Skin epidermis (tissue), 12 donors: ENCODE measurements at regions not wholly inside any gene's neighbourhood (a gene's known extent, or its start where the extent isn't known, plus 50 kb on each side); places are given as distances from the start of the nearest gene placed in this dataset.

Experiments used
- H3K27ac ChIP-seq, 21 experiments: fragments of 200-600 bp; sonication (generic) in 11 of 21; one replicate each; pipeline ENCODE4 v1.5.0; 2020; ENCODE audit warnings: mild to moderate bottlenecking in 3 of 21, inconsistent platforms in 2 of 21, moderate library complexity in 2 of 21
- H3K4me3 ChIP-seq, 7 experiments: fragments of 200-600 bp; sonication (generic) in 2 of 7; one replicate each; pipeline ENCODE4 v1.5.0; 2020; ENCODE audit warnings: inconsistent platforms in 2 of 7, mild to moderate bottlenecking in 2 of 7, moderate library complexity in 1 of 7

DNA sequence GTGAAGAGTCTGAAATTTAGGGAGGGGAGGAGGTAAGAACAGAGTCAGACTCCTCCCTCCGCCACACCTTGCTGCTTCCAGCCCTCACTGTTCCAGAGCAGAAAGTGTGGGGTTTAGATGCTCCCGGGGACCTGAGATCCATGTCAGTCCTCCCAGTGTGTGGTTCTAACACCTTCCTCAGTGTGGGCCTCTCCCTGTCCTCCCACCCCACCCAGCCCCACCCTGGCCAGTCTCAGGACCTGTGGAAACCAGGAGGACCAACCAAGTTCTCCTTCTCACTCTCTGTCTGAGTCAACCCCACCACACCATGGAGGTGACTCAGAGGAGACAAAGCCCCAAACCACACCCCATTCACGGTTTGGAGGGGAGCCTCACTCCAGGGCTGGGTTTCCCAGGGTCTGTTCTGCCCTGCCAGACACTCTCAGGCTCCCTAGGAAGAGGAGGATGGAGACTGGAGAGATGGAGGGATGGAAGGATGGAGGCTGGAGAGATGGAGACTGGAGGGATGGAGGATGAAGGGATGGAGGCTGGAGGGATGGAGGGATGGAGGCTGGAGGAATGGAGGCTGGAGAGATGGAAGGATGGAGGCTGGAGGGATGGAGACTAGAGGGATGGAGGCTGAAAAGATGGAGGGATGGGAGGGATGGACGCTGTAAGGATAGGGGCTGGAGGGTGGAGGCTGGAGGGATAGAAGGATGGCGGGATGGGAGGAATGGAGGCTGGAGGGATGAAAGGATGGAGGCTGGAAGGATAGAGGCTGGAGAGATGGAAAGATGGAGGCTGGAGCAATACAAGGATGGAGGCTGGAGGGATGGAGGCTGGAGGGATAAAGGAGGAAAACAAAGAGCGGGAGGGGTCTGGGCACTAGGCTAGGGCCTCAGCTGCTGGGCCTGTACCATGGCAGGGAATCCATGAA lies 100.9 kb upstream of the RUNX3 start:
- Histone ChIP-seq H3K4me3 (no peak overlapping the region), H3K27ac (peak overlapping the region in 6 of 21 experiments; percentile 16 to 76 (median 34))

DNA sequence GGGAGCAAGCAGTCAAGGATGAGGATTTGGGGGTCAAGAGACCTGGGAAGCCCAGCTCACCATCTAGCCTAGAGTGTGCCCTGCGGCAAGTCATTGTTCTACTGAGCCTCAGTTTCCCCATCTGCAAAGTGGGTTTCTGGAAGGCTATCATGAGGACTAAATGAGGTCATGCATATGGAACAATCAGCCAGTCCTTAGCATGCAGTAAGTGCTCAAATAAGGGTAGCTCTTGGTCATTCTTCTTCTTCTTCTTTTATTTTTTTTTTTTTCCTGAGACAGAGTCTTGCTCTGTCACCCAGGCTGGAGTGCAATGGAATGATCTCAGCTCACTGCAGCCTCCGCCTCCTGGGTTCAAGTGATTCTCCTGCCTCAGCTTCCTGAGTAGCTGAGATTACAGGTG lies 99.9 kb upstream of the RUNX3 start:
- Histone ChIP-seq H3K27ac (peak overlapping the region in 4 of 21 experiments; percentile 3 to 76 (median 44)), H3K4me3 (no peak overlapping the region)

DNA sequence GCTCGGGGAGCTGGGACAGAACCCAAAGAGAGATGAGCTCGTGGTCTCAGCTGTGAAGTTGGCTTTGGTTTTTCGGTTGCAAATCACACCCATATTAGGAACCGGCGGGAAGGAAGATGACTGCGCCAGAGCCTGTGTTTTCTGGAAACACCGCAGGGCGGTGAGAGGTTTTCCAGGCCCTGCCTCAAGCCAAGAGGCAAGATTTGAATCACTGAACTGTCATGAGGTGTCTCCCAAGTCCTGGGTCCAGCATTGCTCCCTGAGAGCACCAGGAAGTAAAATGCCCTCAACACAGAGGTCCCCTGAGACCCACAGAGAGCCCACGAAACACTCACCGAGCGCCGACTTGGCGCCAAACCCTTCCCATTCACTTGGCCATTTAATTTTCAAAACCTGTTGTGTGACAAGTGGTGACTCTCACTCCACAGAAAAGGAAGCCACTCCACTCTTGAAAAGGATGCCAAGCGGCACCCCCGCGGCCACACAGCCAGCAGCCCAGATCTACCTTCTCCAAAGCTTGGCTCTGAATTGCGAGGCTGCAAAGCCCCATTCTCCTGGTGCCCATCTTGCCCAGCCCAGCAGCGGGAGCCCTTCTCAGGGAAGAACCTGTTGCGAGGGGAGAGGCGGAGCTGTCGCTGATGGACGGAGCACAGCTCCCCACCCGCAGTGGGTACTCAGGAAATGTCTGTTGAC lies 99.0 kb upstream of the RUNX3 start:
- Histone ChIP-seq H3K27ac (peak overlapping the region in 6 of 21 experiments; percentile 22 to 76 (median 45)), H3K4me3 (no peak overlapping the region)

DNA sequence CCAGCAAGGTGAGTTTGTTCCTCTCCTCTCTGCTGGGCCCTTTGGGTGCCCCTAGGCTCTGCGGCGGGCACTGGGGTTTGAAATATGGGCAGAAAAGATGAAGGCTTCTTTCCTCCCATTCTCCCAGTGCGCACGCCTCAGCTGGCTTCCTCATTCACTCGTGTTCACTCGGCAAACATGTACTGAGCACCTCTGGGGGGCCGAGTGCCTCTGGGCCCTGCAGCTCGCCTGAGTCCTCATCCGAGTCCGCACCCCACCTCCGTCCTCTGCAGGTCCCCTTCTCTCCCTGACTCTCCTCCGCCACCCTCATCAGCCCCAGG lies 98.5 kb upstream of the RUNX3 start:
- H3K27ac ChIP-seq, result peak overlapping the region in 6 of 21 experiments; percentile 5 to 76 (median 43)
- no peak overlapping the region for H3K4me3 ChIP-seq

DNA sequence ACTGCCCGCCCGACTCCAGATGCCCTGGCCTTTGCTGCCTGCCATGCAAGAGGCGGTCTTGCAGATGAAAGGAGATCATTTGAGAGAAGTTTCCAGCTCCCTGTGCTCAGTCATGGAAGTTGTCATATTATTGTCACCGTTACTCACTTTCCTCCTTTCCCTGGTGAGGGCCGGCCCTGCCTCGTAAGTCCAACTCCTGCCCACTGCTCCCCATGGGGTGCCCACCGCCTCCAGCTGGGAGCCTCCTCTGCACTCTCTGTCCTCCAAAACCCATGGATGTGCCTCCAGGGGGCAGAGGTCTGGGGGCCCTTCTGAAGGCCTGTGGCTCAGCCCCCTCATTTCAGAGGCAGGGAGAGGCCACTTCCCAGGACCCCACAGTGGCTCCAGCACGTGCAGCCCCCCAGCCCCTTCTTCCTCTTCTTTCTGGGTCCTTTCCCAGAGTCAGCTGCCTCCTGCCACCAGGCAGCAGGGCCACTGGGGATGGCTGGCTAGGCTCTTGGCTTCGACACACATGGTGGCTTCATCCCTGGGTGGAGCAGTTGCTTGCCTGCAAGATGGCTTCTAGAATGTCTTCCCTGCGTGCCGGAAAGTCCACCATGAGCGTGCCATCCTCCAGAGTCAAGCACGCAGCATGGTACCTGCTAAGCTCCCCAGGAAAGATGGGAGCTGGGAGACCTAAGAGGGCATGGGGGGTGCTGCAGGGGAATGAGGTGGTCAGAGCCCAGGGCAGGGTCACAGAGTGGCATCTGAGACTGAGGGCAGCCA lies 97.9 kb upstream of the RUNX3 start:
- H3K27ac ChIP-seq, result peak overlapping the region in 6 of 21 experiments; percentile 5 to 76 (median 28)
- H3K4me3 ChIP-seq, result no peak overlapping the region

DNA sequence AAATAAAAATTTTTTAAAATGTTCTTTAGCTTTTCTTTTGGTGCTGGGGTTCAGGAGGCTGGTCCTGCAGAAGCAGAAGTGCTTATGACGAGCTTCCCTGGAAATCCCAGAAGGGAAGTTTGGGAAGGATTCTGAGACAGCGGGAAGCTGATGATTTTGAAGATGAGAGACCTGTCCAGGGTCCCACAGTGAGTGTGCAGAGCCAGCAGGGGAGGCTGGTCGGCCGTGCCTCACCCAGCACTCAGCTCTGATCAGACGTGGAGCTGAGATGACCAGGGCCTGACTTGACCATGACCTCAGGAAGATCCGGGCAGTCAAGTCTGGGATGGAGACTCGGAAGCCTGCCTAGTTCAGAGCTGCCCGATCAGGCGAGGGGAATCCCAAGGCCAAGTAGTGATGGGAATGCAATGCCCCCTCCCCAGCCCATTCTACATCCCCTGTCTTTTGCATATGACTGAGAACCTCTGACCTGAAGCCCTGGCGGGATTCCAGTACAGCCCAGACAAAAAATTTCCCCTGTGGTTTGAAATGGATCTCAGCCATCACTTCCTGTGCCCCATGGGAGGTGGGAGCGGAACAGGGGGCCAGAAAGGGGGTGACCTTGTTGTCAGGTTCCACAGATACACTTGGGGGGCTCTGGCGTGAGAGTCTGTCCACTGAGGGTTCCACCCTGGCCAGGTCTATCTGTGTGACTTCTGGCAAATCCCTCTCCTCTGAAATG lies 96.8 kb upstream of the RUNX3 start:
- Histone ChIP-seq H3K27ac (no peak overlapping the region), H3K4me3 (no peak overlapping the region)

DNA sequence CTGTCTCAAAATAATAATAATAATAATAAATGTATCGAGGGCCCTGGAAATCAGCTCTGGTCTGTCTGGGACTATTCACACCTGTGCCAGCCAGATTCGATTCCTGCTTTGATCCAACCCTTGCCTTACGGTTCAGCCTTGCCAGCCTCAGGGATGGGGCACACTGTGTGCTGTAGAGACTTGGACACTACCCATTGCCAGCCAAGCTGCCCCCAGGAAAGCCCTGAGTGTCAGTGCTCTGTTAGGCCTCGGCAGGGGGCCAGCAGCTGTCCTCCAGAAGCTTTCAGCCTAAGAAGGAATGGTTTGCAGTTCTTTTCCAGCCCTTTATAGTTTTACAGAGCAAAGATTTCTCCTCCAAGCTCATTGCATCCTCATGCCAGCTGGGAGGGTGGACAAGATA lies 96.2 kb upstream of the RUNX3 start:
- Histone ChIP-seq H3K27ac (no peak overlapping the region), H3K4me3 (no peak overlapping the region)

DNA sequence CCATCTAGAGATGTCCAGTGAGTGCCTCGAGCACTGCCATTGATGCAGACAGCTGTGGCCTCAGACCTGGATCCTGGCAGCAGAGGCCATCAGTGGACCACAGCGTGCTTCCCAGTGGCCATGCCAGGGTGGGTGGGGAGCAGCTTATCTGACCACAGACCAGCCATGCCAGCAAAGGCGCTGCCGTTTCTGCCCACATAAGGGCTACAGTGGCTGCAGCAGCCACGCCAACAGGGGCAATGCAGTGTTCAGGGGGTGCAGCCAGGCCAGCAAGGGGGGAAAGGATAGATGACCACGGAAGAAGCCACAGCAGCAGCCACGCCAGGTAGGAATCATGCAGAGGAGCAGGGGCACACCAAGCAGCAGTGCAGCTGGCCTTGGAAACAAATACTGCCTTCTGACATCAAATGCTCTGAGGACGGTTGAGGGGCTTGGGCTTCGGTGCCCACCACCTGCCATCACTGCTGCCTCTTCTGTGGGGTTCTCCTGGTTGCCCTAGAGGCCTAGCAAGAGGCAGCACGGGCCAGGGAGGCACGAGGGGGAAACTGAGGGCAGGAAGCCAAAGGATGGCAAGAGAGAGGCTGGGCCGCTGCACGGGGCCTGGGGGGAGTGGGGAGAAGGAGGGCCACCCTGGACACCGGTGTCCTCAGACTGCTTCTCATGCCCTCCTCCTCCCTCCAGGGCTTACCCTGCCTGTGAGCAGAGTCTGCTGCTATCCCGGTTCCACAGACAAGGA lies 94.7 kb upstream of the RUNX3 start:
- Histone ChIP-seq H3K4me3 (no peak overlapping the region), H3K27ac (peak overlapping the region in 2 of 21 experiments; percentile 23 to 82)

DNA sequence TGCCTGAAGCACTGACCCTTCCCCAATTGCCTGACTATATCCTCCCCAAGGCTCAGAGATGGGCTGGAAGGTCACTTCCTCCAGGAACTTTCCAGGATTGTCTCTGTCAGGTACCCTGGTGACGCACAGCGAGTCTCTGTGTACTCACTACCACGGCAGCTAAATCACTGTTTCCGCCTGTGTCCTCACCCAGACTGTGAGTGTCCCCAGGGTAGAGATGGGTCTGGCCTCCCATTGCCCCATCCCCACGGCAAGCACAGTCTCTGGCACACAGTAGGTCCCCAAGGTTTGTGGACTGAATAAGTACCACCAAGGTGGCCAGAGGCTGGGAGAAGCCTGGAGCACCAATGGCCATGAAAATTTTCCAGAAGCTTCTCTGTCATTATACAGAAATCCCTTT lies 93.8 kb upstream of the RUNX3 start:
- peak overlapping the region in 6 of 21 experiments; percentile 3 to 91 (median 84) for H3K27ac ChIP-seq

DNA sequence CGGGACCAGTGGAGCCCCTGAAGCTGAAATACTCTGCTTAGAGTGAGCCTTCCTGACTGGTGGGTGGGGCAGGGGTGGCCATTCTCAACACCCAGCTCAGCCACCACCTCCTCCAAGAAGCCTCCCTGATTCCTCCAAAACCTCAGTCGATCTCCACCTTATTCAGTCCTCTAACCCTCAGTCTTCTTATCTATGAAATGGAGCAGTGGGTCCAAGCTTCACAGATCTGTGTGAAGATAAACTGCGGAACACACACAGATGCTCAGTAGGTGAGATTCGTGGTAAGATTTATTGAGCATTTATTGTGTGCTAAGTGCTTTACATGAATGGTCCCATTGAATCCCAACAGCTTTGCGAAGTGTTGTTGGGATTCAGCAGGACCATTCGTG lies 93.1 kb upstream of the RUNX3 start:
- peak overlapping the region in 16 of 21 experiments; percentile 17 to 91 (median 70) for H3K27ac ChIP-seq
- no peak overlapping the region for H3K4me3 ChIP-seq

More for the DNA sequence above, 93.8 kb upstream of the RUNX3 start:
- H3K4me3 ChIP-seq, result no peak overlapping the region

DNA sequence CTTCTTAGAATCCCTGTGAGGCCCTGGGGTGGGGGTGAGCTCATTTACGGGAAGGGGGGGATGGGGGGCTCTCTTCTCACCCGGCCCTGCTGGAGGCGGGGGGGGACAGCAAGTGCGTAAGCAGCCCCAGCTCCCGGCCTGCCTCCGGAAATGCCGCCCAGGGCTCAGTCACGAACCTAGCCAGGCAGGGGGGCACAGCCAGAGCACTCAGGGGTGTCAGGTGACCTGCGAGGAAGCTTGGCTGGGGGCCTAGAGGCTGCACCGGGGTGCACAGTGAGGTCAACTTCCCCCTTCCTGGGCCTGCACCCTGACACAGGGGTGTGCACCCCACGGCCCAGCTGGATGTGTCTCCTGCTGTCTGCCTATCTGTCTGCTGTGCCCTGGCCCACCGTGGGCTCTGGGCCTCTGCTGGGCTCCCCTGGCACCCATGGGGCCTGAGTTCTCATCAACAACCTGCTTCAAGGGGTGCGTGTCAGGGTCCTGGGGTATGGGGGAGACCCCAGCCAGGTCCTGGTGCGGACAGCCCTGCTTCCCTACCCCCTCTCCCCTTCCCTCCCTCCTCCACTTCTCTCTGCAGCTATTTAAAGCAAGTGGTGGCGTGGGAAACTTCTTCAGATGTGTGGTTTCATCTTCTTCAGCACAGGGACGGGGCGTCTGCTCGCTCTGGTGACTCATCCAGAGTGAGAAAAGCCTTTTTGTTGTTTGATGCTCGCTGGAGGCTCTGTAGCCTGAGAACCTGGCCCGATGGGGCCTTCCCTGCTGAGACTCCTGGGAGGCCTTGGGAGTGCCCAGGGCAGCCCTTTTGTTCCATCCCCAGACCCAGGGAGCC lies 92.5 kb upstream of the RUNX3 start:
- peak overlapping the region in 20 of 21 experiments; percentile 5 to 91 (median 60) for H3K27ac ChIP-seq
- no peak overlapping the region for H3K4me3 ChIP-seq

DNA sequence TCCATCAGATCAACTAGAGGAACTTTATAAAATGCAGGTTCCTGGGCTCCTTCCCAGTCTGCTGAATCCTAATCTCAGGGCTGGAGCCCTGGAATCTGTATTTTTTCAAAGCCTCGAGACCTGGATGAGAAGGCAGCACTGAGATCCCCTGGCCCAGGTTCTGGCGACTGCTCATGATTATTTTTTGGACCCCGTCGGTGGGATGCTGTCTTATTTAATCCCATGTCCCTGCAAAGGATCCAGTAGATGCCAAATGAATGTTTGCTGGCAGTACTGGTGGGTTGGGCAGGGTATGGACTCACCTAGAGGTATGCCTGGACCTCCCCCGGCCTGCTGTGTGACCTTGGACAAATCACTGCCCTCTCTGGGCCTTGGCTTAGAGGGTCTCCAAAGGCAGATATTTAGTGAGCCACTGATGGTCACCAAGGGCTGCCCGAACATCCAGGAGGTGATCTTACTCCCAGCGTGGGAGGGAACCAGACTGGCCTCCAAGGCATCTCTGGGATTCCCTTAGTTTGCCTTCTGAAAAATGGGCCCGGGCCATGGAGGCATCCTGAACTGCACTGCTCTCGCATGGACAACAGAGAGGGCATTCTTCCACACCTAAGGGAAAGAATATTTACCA lies 91.6 kb upstream of the RUNX3 start:
- Histone ChIP-seq H3K27ac (peak overlapping the region in 18 of 21 experiments; percentile 5 to 91 (median 65)), H3K4me3 (no peak overlapping the region)

DNA sequence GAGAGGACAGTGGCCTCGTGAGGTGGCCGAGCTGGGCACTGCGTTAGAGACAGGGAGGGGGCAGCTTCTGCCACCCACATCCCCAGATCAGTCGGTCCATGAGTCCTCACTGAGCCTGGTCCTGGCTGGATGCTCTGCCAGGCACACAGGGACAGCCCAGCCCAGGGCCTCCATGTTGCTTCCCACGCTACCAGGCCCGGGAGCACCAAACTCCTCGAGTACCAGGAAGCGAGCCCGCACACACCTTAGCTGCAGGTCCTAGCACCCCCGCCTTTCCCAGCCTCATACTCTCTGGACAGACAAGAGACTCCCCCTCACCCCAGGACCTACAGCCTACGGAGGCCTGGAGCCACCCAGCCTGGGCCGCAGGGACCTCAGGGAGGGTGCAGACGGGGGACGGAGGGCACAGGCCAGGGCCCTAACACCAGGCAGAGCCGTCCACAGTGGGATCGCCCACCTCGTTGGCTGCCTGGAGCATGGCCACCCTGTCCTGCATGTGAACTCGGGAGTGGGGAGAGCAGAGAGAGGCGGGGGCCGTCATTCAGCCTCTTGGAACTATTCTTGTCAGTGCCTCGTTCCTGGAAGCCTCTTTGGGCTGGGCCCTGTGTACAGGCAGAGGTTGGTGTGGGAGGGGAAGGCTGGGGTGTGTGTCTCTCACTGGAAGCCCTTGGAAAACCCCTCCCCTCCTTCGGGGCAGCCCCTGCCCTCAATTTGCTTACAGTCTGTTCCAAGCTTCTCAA lies 90.9 kb upstream of the RUNX3 start:
- no peak overlapping the region for H3K4me3 ChIP-seq
- peak overlapping the region in 11 of 21 experiments; percentile 4 to 91 (median 52) for H3K27ac ChIP-seq

DNA sequence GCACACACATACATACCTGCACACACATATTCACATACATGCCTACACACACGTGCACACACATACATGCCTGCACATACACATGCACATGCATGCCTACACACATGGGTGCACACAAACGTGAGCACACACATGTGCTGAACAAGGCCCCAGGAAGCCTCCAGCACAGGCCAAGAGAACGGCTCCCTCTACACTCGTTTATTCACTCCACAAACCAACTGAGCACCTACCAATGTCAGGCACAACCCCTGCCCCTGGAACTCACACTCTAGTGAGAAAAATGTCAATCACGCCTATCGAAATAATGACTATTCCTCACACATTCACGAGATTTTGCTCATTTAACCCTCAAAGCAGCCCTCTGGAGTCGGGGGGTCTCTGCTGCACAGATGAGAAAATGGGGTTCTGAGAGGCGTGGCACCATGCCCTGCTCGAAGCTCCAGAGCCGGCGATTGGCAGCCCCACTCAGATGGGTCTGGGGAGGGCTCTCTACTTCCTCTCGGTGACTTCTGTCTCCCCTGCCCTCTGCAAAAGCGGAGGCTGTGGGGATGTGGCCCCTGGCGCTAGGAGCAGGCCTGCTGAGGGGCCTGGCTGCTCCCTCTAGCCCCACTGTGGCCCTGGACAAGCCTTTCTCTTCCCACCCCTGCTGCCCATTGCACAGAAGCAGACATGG lies 90.2 kb upstream of the RUNX3 start:
- Histone ChIP-seq H3K4me3 (no peak overlapping the region), H3K27ac (peak overlapping the region in 3 of 21 experiments; percentile 4 to 91 (median 40))

DNA sequence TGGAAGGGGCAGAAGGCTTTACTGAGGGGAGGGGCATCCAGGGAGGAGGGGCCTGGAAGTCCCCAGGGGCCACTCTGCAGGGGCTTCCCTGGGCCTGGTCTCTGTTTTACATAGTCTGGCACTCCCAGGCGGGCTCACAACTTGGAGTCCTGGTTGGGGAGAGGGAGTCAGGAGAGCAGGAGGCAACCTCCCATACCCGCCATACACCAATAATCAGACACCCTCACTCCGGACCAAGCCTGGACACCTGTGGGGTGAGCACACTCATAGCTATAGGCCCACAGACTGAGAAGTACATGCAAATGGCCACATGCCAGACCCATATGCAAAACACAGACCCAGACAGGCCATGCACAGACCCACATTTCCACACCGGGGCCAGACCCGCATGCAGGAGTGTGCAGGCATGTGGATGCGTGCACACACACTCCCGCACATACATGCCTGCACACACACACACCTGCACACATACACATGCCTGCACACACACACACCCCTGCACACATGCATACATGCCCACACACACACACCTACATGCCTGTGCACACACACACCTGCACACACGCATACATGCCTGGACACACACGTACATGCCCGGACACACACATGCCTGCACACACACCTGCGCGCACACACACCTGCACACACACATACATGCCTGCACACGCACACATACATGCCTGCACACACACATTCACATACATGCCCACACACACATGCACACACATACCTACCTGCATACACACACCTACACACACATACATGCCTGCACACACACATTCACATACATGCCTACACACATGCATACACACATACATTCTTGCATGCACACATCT lies 89.5 kb upstream of the RUNX3 start:
- Histone ChIP-seq H3K4me3 (no peak overlapping the region), H3K27ac (peak overlapping the region in 1 of 21 experiments; percentile 69)
